Esophagus squamous epithelium (tissue), 4 donors: ENCODE measurements at regions not wholly inside any gene's neighbourhood (a gene's known extent, or its start where the extent isn't known, plus 50 kb on each side); places are given as distances from the start of the nearest gene placed in this dataset.

Experiments
- POLR2A ChIP-seq, 4 donors: fragments of 450-650 bp; IDR thresholded peaks; one replicate each; pipeline ENCODE4 v1.6.1; 2017; ENCODE audit warnings: antibody characterized with exemption in 4 of 4, mild to moderate bottlenecking in 4 of 4, moderate library complexity in 3 of 4
- TF ChIP-seq, protein P1 (sequence below), 6 experiments: fragments of 450-650 bp in 4 of 6; fragments of 200-600 bp in 2 of 6; sonication (generic) in 2 of 6; IDR thresholded peaks; one replicate each; pipeline ENCODE4 v1.5.1; 2016 to 2019; ENCODE audit warnings: antibody characterized with exemption in 6 of 6, mild to moderate bottlenecking in 4 of 6, moderate library complexity in 4 of 6

DNA sequence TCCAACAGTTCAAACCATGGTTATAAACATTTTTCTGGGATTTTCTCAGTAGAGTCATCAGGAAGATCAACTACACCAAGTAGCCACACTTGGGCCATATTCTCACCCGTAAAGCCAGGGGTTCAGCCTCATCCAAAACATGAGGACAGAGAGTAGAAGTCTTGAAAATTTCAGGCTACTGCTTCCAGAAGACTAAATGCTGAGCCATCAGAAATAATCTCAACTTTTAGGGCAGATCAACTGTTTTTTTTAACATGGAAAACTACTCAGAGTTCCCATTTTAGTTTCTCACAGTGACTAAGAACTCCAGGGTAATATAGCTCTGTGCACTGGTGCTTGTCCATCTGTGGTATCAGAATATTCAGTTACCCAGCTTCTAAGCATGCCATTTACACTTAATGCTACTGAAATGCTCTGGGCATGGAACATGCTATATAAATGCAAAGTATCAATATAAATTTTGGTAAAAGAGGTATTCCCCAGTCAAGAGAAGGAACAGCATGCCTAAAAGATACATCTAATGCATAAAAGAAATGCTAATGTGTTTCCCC, 300.1 kb upstream of the LRRN1 start:
- TF ChIP-seq, protein P1, sequence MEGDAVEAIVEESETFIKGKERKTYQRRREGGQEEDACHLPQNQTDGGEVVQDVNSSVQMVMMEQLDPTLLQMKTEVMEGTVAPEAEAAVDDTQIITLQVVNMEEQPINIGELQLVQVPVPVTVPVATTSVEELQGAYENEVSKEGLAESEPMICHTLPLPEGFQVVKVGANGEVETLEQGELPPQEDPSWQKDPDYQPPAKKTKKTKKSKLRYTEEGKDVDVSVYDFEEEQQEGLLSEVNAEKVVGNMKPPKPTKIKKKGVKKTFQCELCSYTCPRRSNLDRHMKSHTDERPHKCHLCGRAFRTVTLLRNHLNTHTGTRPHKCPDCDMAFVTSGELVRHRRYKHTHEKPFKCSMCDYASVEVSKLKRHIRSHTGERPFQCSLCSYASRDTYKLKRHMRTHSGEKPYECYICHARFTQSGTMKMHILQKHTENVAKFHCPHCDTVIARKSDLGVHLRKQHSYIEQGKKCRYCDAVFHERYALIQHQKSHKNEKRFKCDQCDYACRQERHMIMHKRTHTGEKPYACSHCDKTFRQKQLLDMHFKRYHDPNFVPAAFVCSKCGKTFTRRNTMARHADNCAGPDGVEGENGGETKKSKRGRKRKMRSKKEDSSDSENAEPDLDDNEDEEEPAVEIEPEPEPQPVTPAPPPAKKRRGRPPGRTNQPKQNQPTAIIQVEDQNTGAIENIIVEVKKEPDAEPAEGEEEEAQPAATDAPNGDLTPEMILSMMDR (IDR thresholded peaks at IDR 0.05) = no peak
- TF ChIP-seq POLR2A (IDR thresholded peaks at IDR 0.05) = no peak
